ENCODE measurements at regions not wholly inside any gene's neighbourhood (a gene's known extent, or its start where the extent isn't known, plus 50 kb on each side); places are given as distances from the start of the nearest gene placed in this dataset.

GRCh38 chr7:121485467-121486243 lies 89.5 kb upstream of the FAM3C start:
- Histone ChIP-seq H3K4me3 (ENCODE audit: low read length) (no peak overlapping the region), H3K36me3 (replicated peaks; ENCODE audit: insufficient read depth, low read length) (no peaks in the 10 kb centered on the region), H3K27ac (ENCODE audit: low read length) (no peak overlapping the region), H3K79me2 (ENCODE audit: low read length) (no peaks in the 10 kb centered on the region), H3K4me2 (ENCODE audit: low read depth, low read length) (no peak overlapping the region), H3F3A (ENCODE audit: insufficient read depth, low read length) (no peaks in the 10 kb centered on the region), H3K27me3 (replicated peaks; ENCODE audit: insufficient read depth, low read length) (no peaks in the 10 kb centered on the region), H4K20me1 (ENCODE audit: insufficient read depth, low read length) (no peaks in the 10 kb centered on the region), H3K9ac (ENCODE audit: low read length) (no peak overlapping the region), H3K4me1 (ENCODE audit: low read length) (peaks cover 12% of the 10 kb centered on the region), H3K9me2 (replicated peaks; ENCODE audit: insufficient read depth, low read length) (no peaks in the 10 kb centered on the region), H2AFZ (ENCODE audit: low read length) (no peak overlapping the region), H3K9me3 (replicated peaks; ENCODE audit: insufficient read depth, low read length) (no peaks in the 10 kb centered on the region)
- DNase-seq: no peak
- TF ChIP-seq EZH2phosphoT487 (IDR thresholded peaks at IDR 0.05; ENCODE audit: low read length) (no peak), EZH2 (optimal IDR thresholded peaks at IDR 0.05; ENCODE audit: low read depth, low read length) (no peak)
- TF ChIP-seq, protein P1, sequence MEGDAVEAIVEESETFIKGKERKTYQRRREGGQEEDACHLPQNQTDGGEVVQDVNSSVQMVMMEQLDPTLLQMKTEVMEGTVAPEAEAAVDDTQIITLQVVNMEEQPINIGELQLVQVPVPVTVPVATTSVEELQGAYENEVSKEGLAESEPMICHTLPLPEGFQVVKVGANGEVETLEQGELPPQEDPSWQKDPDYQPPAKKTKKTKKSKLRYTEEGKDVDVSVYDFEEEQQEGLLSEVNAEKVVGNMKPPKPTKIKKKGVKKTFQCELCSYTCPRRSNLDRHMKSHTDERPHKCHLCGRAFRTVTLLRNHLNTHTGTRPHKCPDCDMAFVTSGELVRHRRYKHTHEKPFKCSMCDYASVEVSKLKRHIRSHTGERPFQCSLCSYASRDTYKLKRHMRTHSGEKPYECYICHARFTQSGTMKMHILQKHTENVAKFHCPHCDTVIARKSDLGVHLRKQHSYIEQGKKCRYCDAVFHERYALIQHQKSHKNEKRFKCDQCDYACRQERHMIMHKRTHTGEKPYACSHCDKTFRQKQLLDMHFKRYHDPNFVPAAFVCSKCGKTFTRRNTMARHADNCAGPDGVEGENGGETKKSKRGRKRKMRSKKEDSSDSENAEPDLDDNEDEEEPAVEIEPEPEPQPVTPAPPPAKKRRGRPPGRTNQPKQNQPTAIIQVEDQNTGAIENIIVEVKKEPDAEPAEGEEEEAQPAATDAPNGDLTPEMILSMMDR (IDR thresholded peaks at IDR 0.05; ENCODE audit: low read length): no peak

DNA sequence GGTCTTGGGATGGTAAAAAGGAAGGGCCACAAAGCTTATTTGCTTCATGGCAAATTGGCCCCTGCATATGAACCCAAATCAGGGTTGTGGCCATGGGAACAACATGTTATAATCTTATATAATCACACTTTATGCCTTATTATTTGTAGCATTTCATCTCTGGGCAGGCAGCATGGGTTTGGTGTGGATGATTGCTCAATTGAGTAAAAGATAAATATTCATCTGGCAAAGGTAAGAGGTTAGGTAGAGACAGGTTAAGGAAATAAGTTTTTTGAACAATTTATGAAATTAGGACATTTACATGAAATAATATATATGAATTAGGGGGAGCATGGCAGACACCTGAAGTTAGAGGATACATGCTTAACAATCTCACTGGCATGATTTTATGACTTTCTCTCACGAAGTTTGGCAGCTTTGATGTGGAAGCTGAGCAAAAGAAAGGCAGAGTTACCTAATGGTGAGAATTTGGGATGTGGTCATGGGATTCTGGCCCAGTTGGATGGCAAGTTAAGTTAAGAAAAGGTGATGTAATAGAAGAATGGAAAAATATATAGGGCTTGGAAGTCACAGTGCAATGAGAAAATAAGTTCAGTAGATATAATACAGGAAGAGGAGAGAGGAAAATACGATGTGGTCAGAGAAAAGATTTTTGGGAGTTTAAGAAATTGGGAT lies 88.1 kb upstream of the FAM3C start:
- no peak overlapping the region for H3K4me2 ChIP-seq (ENCODE audit: low read depth, low read length)
- TF ChIP-seq EZH2 (optimal IDR thresholded peaks at IDR 0.05; ENCODE audit: low read depth, low read length): no peak
- TF ChIP-seq, protein P1 (IDR thresholded peaks at IDR 0.05; ENCODE audit: low read length): no peak
- TF ChIP-seq EZH2phosphoT487 (IDR thresholded peaks at IDR 0.05; ENCODE audit: low read length): no peak
- no peaks in the 10 kb centered on the region for H3K9me2 ChIP-seq (replicated peaks; ENCODE audit: insufficient read depth, low read length)
- no peaks in the 10 kb centered on the region for H3F3A ChIP-seq (ENCODE audit: insufficient read depth, low read length)
- no peak overlapping the region for H2AFZ ChIP-seq (ENCODE audit: low read length)
- DNase-seq: no peak
- H4K20me1 ChIP-seq (ENCODE audit: insufficient read depth, low read length): no peaks in the 10 kb centered on the region
- no peaks in the 10 kb centered on the region for H3K36me3 ChIP-seq (replicated peaks; ENCODE audit: insufficient read depth, low read length)
- no peak overlapping the region for H3K4me3 ChIP-seq (ENCODE audit: low read length)
- H3K27ac ChIP-seq (ENCODE audit: low read length): no peak overlapping the region
- no peaks in the 10 kb centered on the region for H3K9me3 ChIP-seq (replicated peaks; ENCODE audit: insufficient read depth, low read length)
- peaks cover 12% of the 10 kb centered on the region for H3K4me1 ChIP-seq (ENCODE audit: low read length)
- H3K27me3 ChIP-seq (replicated peaks; ENCODE audit: insufficient read depth, low read length): no peaks in the 10 kb centered on the region
- H3K9ac ChIP-seq (ENCODE audit: low read length): no peak overlapping the region
- H3K79me2 ChIP-seq (ENCODE audit: low read length): no peaks in the 10 kb centered on the region

- no peak overlapping the region for H3K9ac ChIP-seq (ENCODE audit: low read length)
- H4K20me1 ChIP-seq (ENCODE audit: insufficient read depth, low read length): no peaks in the 10 kb centered on the region
- H3K27ac ChIP-seq (ENCODE audit: low read length): no peak overlapping the region
- no peak for DNase-seq
- no peaks in the 10 kb centered on the region for H3K79me2 ChIP-seq (ENCODE audit: low read length)
- no peaks in the 10 kb centered on the region for H3K36me3 ChIP-seq (replicated peaks; ENCODE audit: insufficient read depth, low read length)
- no peak for TF ChIP-seq EZH2 (optimal IDR thresholded peaks at IDR 0.05; ENCODE audit: low read depth, low read length)
- TF ChIP-seq, protein P1 (IDR thresholded peaks at IDR 0.05; ENCODE audit: low read length): no peak
- no peak for TF ChIP-seq EZH2phosphoT487 (IDR thresholded peaks at IDR 0.05; ENCODE audit: low read length)
- H3K4me3 ChIP-seq (ENCODE audit: low read length): no peak overlapping the region
- H3F3A ChIP-seq (ENCODE audit: insufficient read depth, low read length): no peaks in the 10 kb centered on the region
- no peaks in the 10 kb centered on the region for H3K4me1 ChIP-seq (ENCODE audit: low read length)
- no peaks in the 10 kb centered on the region for H3K9me3 ChIP-seq (replicated peaks; ENCODE audit: insufficient read depth, low read length)
- H3K27me3 ChIP-seq (replicated peaks; ENCODE audit: insufficient read depth, low read length): no peaks in the 10 kb centered on the region
- no peak overlapping the region for H3K4me2 ChIP-seq (ENCODE audit: low read depth, low read length)
- no peaks in the 10 kb centered on the region for H3K9me2 ChIP-seq (replicated peaks; ENCODE audit: insufficient read depth, low read length)
- H2AFZ ChIP-seq (ENCODE audit: low read length): no peak overlapping the region
These were observed 84.6 kb upstream of the FAM3C start for GRCh38 chr7:121480566-121481335.

All from MM.1S (cell line).